ENCODE measurements at regions not wholly inside any gene's neighbourhood (a gene's known extent, or its start where the extent isn't known, plus 50 kb on each side); places are given as distances from the start of the nearest gene placed in this dataset.

- DNase-seq (ENCODE audit: low spot score), result no peak
Observed at GRCh38 chr22:27422442-27422841, 379.1 kb downstream of the MN1 start.

GRCh38 chr22:27424319-27424718, 377.2 kb downstream of the MN1 start:
- H3K4me1 ChIP-seq (ENCODE audit: insufficient read depth, low read length, poor library complexity, severe bottlenecking), result peaks cover 9% of the 10 kb centered on the region
- H3K27ac ChIP-seq (ENCODE audit: low read depth, low read length, poor library complexity, severe bottlenecking), result no peak overlapping the region
- peaks cover 5% of the 10 kb centered on the region for H3K9me3 ChIP-seq (ENCODE audit: low read depth, low read length, poor library complexity, severe bottlenecking)
- ChIA-PET CTCF (no interaction called here), POLR2A (ENCODE audit: low non-redundant PET) (no interaction called here)
- H3K36me3 ChIP-seq (ENCODE audit: insufficient read depth, low read length, poor library complexity, severe bottlenecking), result no peaks in the 10 kb centered on the region
- no TSS peak for BruUV-seq (replicated peaks)
- H3K4me3 ChIP-seq (ENCODE audit: low read depth, low read length, poor library complexity, severe bottlenecking), result no peak overlapping the region
- intact Hi-C loops (cut with micrococcal nuclease; ENCODE audit: unreplicated experiment), result no loop called here
- TF ChIP-seq CTCF (conservative IDR thresholded peaks at IDR 0.05; ENCODE audit: low read depth, low read length), result no peak
- TF ChIP-seq EZH2 (IDR thresholded peaks at IDR 0.05; ENCODE audit: borderline replicate concordance, low read depth, low read length, poor library complexity, severe bottlenecking), result no peak
- no peaks in the 10 kb centered on the region for H3K27me3 ChIP-seq (replicated peaks; ENCODE audit: insufficient read depth, low read depth, low read length, poor library complexity)
- DNase-seq (ENCODE audit: low spot score), result no peak

More at GRCh38 chr22:27422442-27422841, 379.1 kb downstream of the MN1 start:
- no peaks in the 10 kb centered on the region for H3K27me3 ChIP-seq (replicated peaks; ENCODE audit: insufficient read depth, low read depth, low read length, poor library complexity)
- no TSS peak for BruUV-seq (replicated peaks)
- H3K4me1 ChIP-seq (ENCODE audit: insufficient read depth, low read length, poor library complexity, severe bottlenecking), result peaks cover 11% of the 10 kb centered on the region
- no peaks in the 10 kb centered on the region for H3K9me3 ChIP-seq (ENCODE audit: low read depth, low read length, poor library complexity, severe bottlenecking)
- TF ChIP-seq EZH2 (IDR thresholded peaks at IDR 0.05; ENCODE audit: borderline replicate concordance, low read depth, low read length, poor library complexity, severe bottlenecking) (no peak), CTCF (conservative IDR thresholded peaks at IDR 0.05; ENCODE audit: low read depth, low read length) (no peak)
- POLR2A ChIA-PET (ENCODE audit: low non-redundant PET), result no interaction called here
- CTCF ChIA-PET, result no interaction called here
- no peak overlapping the region for H3K27ac ChIP-seq (ENCODE audit: low read depth, low read length, poor library complexity, severe bottlenecking)
- no peaks in the 10 kb centered on the region for H3K36me3 ChIP-seq (ENCODE audit: insufficient read depth, low read length, poor library complexity, severe bottlenecking)
- H3K4me3 ChIP-seq (ENCODE audit: low read depth, low read length, poor library complexity, severe bottlenecking), result no peak overlapping the region
- intact Hi-C loops (cut with micrococcal nuclease; ENCODE audit: unreplicated experiment), result no loop called here

- Histone ChIP-seq H3K27ac (ENCODE audit: low read depth, low read length, poor library complexity, severe bottlenecking) (no peak overlapping the region), H3K9me3 (ENCODE audit: low read depth, low read length, poor library complexity, severe bottlenecking) (peaks cover 5% of the 10 kb centered on the region), H3K4me3 (ENCODE audit: low read depth, low read length, poor library complexity, severe bottlenecking) (no peak overlapping the region), H3K36me3 (ENCODE audit: insufficient read depth, low read length, poor library complexity, severe bottlenecking) (no peaks in the 10 kb centered on the region), H3K27me3 (replicated peaks; ENCODE audit: insufficient read depth, low read depth, low read length, poor library complexity) (no peaks in the 10 kb centered on the region), H3K4me1 (ENCODE audit: insufficient read depth, low read length, poor library complexity, severe bottlenecking) (peaks cover 8% of the 10 kb centered on the region)
- BruUV-seq (replicated peaks), result no TSS peak
- intact Hi-C loops (cut with micrococcal nuclease; ENCODE audit: unreplicated experiment), result no loop called here
- no peak for TF ChIP-seq CTCF (conservative IDR thresholded peaks at IDR 0.05; ENCODE audit: low read depth, low read length)
- CTCF ChIA-PET, result no interaction called here
- POLR2A ChIA-PET (ENCODE audit: low non-redundant PET), result no interaction called here
- no peak for DNase-seq (ENCODE audit: low spot score)
Observed at GRCh38 chr22:27429476-27429875, 372.1 kb downstream of the MN1 start.

Data from A673 (cell line).